Activated CD4-positive, alpha-beta T cell treated with anti-CD3 and anti-CD28 coated beads for 36 hours (primary cell): ENCODE measurements at regions not wholly inside any gene's neighbourhood (a gene's known extent, or its start where the extent isn't known, plus 50 kb on each side); places are given as distances from the start of the nearest gene placed in this dataset.

Source experiments
- ATAC-seq: fragments of 200-7000 bp; cut with Tn5 transposase; one replicate; pipeline ENCODE4 v1.10.0; 2021; ENCODE audit warnings: mild to moderate bottlenecking, moderate library complexity
- CTCF ChIA-PET: fragments of 350-600 bp; sonication (Branson Sonifier 250); formaldehyde crosslinking; loops from one replicate; lab custom pipeline; 2021; ENCODE audit warnings: antibody characterized with exemption; lab: Charles Lee
- POLR2A ChIA-PET: fragments of 350-600 bp; sonication (Branson Sonifier 250); formaldehyde crosslinking; loops from one replicate; lab custom pipeline; 2021; ENCODE audit warnings: antibody characterized with exemption, inconsistent platforms; lab: Charles Lee
- DNase-seq: peaks from one replicate; pipeline ENCODE4 v3.0.0-alpha.2; 2020
- H3K27ac Mint-ChIP-seq: one replicate; pipeline ENCODE4 v1.8.0; 2021; ENCODE audit warnings: mixed read lengths
- H3K27me3 Mint-ChIP-seq: one replicate; pipeline ENCODE4 v1.8.0; 2021; ENCODE audit warnings: mixed read lengths
- H3K36me3 Mint-ChIP-seq: one replicate; pipeline ENCODE4 v1.8.0; 2021; ENCODE audit warnings: low read depth, mixed read lengths
- H3K4me1 Mint-ChIP-seq: one replicate; pipeline ENCODE4 v1.8.0; 2021; ENCODE audit warnings: mixed read lengths
- H3K4me3 Mint-ChIP-seq: one replicate; pipeline ENCODE4 v1.8.0; 2021; ENCODE audit warnings: mild to moderate bottlenecking, moderate library complexity, mixed read lengths
- H3K9me3 Mint-ChIP-seq: one replicate; pipeline ENCODE4 v1.8.0; 2021; ENCODE audit warnings: low read depth, mixed read lengths
- intact Hi-C, 2 experiments: fragments of 100-400 bp; cut with DNase I in 1 of 2; cut with micrococcal nuclease in 1 of 2; formaldehyde crosslinking; loops; one replicate each; pipeline versions ENCODE4 v1.14.2 to v1.15.1; 2022 to 2024; cut with DNase I, micrococcal nuclease

DNA sequence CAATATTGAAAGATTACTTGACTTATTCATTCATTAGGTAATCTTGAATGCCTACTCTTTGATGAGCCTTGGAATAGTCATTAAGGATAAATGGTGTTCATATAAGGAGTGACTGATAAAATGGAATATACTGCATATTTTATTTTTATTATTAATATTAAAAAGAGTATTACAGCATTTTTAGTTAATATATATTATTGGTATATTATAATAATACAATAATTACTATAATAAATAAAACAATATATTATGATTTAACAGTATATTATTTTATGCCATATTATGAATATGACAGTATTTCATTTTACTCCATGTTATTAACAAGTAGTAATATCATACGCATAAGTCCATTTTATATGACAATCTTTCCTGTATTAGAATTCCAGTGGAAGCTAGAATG, 490.8 kb upstream of the NFIA start:
- peaks cover 8% of the 10 kb centered on the region for H3K9me3 Mint-ChIP-seq
- CTCF ChIA-PET: no interaction called here
- no peak for ATAC-seq

DNA sequence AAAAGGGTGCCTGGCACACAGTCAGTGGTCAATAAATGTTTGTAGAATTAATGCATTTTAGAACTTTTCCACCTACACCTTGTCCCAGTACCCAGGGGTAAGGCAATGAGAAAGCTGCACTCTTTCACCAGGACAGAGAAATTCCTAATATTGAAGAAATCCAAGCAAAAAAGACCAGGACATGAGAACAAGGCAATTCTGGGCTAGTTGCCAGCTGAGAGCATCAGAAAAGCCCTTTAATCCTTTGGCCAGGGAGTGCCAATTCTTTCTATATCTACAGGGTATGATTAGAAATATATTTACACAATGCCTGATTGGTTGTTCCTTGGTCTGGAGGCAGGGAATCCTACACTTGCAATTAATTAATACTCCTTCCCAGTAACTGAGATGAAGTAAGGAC, 492.4 kb upstream of the NFIA start:
- Mint-ChIP-seq H3K27ac (no peak overlapping the region), H3K9me3 (no peaks in the 10 kb centered on the region), H3K4me1 (no peaks in the 10 kb centered on the region), H3K4me3 (no peak overlapping the region), H3K36me3 (no peaks in the 10 kb centered on the region), H3K27me3 (no peaks in the 10 kb centered on the region)
- DNase-seq (no peak), ATAC-seq (no peak)
- CTCF ChIA-PET: interaction anchor here (0.7 kb wide), 1 partner anchor 72 kb away, joined by 5 read pairs; no protein-coding TSS in a partner anchor
- intact Hi-C loops: no loop called here
- POLR2A ChIA-PET: no interaction called here

More for the DNA sequence above, 490.8 kb upstream of the NFIA start:
- POLR2A ChIA-PET: no interaction called here
- Mint-ChIP-seq H3K4me1 (no peaks in the 10 kb centered on the region), H3K36me3 (no peaks in the 10 kb centered on the region), H3K27me3 (no peaks in the 10 kb centered on the region), H3K4me3 (no peak overlapping the region), H3K27ac (no peak overlapping the region)
- intact Hi-C loops: no loop called here
- DNase-seq: no peak

GRCh38 chr1:60589046-60589748, 493.2 kb upstream of the NFIA start:
- no peaks in the 10 kb centered on the region for H3K27me3 Mint-ChIP-seq
- CTCF ChIA-PET: interaction anchor here (0.7 kb wide), 1 partner anchor 73 kb away, joined by 5 read pairs; no protein-coding TSS in a partner anchor
- no peak for ATAC-seq

DNA sequence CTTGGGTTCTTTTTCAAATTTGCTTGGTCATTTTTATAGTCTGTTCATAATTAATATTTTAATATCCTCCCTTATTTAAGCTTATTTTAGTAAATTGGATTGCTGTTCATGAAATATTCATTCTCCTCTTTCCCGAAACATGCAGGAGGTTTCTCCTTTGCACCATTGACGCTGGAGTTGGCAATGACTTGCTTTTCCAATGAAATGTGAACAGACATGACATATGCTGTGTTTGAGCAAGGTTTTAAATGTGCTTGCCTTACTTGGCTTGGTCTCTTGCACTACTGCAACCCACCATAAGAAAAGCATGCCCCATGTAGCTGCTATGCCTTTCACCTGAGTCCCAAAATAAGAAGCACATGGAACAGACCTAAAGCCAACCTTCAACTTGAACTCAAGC, 498.0 kb upstream of the NFIA start:
- intact Hi-C loops: no loop called here
- Mint-ChIP-seq H3K27ac (no peak overlapping the region), H3K4me3 (no peak overlapping the region), H3K36me3 (peaks cover 2% of the 10 kb centered on the region), H3K9me3 (peaks cover 7% of the 10 kb centered on the region), H3K4me1 (no peaks in the 10 kb centered on the region), H3K27me3 (no peaks in the 10 kb centered on the region)
- POLR2A ChIA-PET: no interaction called here
- CTCF ChIA-PET: no interaction called here
- DNase-seq (no peak), ATAC-seq (no peak)

More at GRCh38 chr1:60589046-60589748, 493.2 kb upstream of the NFIA start:
- Mint-ChIP-seq H3K27ac (no peak overlapping the region), H3K9me3 (peaks cover 2% of the 10 kb centered on the region), H3K36me3 (no peaks in the 10 kb centered on the region), H3K4me1 (no peaks in the 10 kb centered on the region), H3K4me3 (no peak overlapping the region)
- DNase-seq: no peak
- POLR2A ChIA-PET: no interaction called here
- intact Hi-C loops: no loop called here

DNA sequence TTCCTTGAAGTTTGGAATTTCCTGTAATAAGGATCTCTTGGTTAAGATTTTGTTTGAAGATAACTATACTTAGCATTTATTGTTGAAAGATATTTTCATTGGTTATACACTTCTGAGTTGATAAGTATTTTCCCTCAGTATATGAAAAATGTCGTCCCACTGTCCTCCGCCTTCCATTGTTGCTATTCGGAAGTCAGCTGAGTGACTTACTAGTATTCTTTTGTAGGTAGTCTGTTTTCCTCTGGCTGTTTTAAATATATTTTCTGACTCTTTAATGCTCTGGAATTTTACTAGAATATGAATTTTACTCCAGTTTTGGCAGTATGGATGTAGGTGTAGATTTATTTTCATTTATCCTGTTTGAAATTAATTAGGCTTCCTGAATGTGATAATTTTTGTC, 498.7 kb upstream of the NFIA start:
- no peaks in the 10 kb centered on the region for H3K4me1 Mint-ChIP-seq
- H3K27me3 Mint-ChIP-seq: no peaks in the 10 kb centered on the region

DNA sequence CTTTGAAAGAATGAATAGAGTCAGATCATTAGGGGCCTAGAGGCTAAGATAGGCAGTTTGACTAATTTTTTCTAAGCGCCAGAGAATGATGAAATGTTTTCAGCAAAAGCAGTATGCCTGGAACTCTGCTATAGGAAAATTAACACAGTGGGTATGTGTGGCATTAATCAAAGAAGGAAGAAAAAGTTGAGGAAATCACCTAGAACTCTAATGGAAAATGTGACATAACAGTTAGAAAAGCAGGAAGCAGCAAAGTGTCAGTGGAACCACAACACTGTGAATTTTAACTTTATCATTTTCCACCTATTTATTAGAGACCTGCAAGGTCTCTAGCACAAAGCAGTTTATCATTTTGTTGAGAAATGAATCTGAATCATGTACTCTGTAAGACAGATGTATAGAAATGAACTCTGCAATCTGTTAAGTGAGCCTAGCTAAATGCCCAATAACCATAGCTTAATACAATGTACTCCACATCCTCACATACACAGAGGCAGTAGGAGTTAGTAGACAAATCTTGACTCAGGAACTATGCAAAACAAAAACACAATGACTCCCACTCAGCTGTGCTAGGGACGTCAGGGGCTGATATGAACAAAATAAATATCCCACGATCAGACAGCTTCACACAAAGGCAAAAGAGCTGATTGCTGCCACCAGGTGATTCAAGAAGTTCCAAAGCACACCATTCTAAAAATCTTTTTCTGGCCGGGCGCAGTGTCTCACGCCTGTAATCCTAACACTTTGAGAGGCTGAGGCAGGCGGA, 500.7 kb upstream of the NFIA start:
- Mint-ChIP-seq H3K27ac (no peak overlapping the region), H3K9me3 (peaks cover 7% of the 10 kb centered on the region), H3K36me3 (peaks cover 2% of the 10 kb centered on the region), H3K4me1 (no peaks in the 10 kb centered on the region), H3K4me3 (no peak overlapping the region), H3K27me3 (no peaks in the 10 kb centered on the region)
- ChIA-PET POLR2A (no interaction called here), CTCF (no interaction called here)
- DNase-seq (no peak), ATAC-seq (no peak)
- intact Hi-C loops: no loop called here

More for the DNA sequence above, 498.7 kb upstream of the NFIA start:
- Mint-ChIP-seq H3K36me3 (peaks cover 2% of the 10 kb centered on the region), H3K4me3 (no peak overlapping the region), H3K9me3 (peaks cover 7% of the 10 kb centered on the region), H3K27ac (no peak overlapping the region)
- ChIA-PET POLR2A (no interaction called here), CTCF (no interaction called here)
- DNase-seq: no peak
- intact Hi-C loops: no loop called here
- no peak for ATAC-seq

GRCh38 chr1:60577029-60577428, 503.5 kb upstream of the C1orf87 start:
- no peak overlapping the region for H3K27ac Mint-ChIP-seq
- intact Hi-C loops: no loop called here
- no peak for ATAC-seq
- ChIA-PET POLR2A (no interaction called here), CTCF (no interaction called here)
- no peaks in the 10 kb centered on the region for H3K4me1 Mint-ChIP-seq
- H3K27me3 Mint-ChIP-seq: no peaks in the 10 kb centered on the region
- H3K36me3 Mint-ChIP-seq: no peaks in the 10 kb centered on the region
- no peak overlapping the region for H3K4me3 Mint-ChIP-seq
- H3K9me3 Mint-ChIP-seq: no peaks in the 10 kb centered on the region
- DNase-seq: no peak

DNA sequence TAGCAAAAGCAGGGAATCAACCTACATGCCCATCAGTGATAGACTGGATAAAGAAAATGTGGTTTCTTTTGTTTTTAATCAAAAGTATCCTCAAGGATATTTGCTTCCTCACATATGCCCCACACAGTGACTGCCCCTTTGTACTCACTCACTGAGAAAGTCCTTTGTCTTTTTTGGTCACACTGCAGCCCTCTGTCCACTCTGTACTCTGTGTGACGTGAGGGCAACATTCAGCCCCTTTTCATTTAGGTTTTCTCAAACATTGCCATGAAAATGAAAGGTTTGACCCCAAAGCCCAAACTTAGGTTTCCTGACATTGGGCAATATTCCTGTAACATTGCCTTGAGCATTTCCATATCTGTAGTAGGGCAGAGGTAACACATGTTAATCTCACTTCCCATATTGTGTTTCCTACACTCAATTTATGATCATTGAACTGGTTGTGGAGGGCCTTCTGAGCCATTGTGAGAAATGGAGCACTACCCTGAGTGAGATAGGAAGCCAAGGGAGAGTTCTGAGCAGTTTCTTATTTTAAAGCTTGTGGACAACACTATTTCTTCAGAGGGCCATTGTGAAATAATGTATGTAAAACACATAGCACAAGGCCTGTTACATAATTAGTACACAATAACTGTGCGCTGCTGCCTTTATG, 501.9 kb upstream of the C1orf87 start:
- Mint-ChIP-seq H3K27ac (no peak overlapping the region), H3K27me3 (no peaks in the 10 kb centered on the region), H3K36me3 (no peaks in the 10 kb centered on the region), H3K4me1 (no peaks in the 10 kb centered on the region), H3K4me3 (no peak overlapping the region), H3K9me3 (peaks cover 2% of the 10 kb centered on the region)
- POLR2A ChIA-PET: no interaction called here
- ATAC-seq (no peak), DNase-seq (no peak)
- intact Hi-C loops: no loop called here
- CTCF ChIA-PET: no interaction called here

- ATAC-seq (no peak), DNase-seq (no peak)
- Mint-ChIP-seq H3K4me1 (no peaks in the 10 kb centered on the region), H3K27me3 (no peaks in the 10 kb centered on the region), H3K9me3 (peaks cover 2% of the 10 kb centered on the region), H3K4me3 (no peak overlapping the region), H3K36me3 (no peaks in the 10 kb centered on the region), H3K27ac (no peak overlapping the region)
- intact Hi-C loops: no loop called here
- ChIA-PET CTCF (interaction anchor here (1.2 kb wide), 1 partner anchor 12 kb away, joined by 3 read pairs; no protein-coding TSS in a partner anchor), POLR2A (no interaction called here)
Observed at GRCh38 chr1:60573726-60574409, 500.3 kb upstream of the C1orf87 start.

DNA sequence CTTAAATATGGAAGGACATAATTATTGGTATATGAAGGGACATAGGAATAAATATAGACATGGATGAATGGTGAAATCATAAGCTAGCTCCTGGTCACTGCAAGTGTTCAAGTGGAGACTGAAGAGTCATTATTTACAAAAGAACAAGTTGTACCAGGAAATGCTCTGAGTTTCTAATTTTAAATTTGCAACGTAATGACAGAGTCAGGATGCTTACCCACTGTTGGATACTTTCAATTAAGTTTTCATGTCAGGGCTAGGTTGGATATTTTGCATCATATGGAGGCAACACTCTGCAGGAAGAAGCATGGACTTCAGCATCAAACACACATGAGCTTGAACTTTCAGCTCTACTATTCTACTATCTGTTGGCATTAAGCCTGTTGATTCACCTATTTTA, 499.6 kb upstream of the C1orf87 start:
- no peak overlapping the region for H3K27ac Mint-ChIP-seq
- ATAC-seq (no peak), DNase-seq (no peak)
- peaks cover 2% of the 10 kb centered on the region for H3K9me3 Mint-ChIP-seq
- intact Hi-C loops: no loop called here
- ChIA-PET POLR2A (no interaction called here), CTCF (no interaction called here)
- H3K4me1 Mint-ChIP-seq: no peaks in the 10 kb centered on the region
- no peaks in the 10 kb centered on the region for H3K36me3 Mint-ChIP-seq
- no peak overlapping the region for H3K4me3 Mint-ChIP-seq
- no peaks in the 10 kb centered on the region for H3K27me3 Mint-ChIP-seq

GRCh38 chr1:60572378-60572777, 498.8 kb upstream of the C1orf87 start:
- H3K4me1 Mint-ChIP-seq: no peaks in the 10 kb centered on the region
- ChIA-PET POLR2A (no interaction called here), CTCF (no interaction called here)
- H3K4me3 Mint-ChIP-seq: no peak overlapping the region
- no peaks in the 10 kb centered on the region for H3K27me3 Mint-ChIP-seq
- peaks cover 2% of the 10 kb centered on the region for H3K9me3 Mint-ChIP-seq
- intact Hi-C loops: no loop called here
- H3K36me3 Mint-ChIP-seq: no peaks in the 10 kb centered on the region
- DNase-seq (no peak), ATAC-seq (no peak)
- H3K27ac Mint-ChIP-seq: no peak overlapping the region
